ENCODE measurements at regions not wholly inside any gene's neighbourhood (a gene's known extent, or its start where the extent isn't known, plus 50 kb on each side); places are given as distances from the start of the nearest gene placed in this dataset.

GRCh38 chr6:103721923-103722322 is 1137.8 kb downstream of the HACE1 start:
- Histone ChIP-seq H3K9me3 (ENCODE audit: control insufficient read depth, insufficient read depth, low read depth, low read length) (no peaks in the 10 kb centered on the region), H3K27ac (ENCODE audit: low read length) (no peak overlapping the region), H3K4me1 (ENCODE audit: control insufficient read depth, insufficient read depth, low read length) (no peaks in the 10 kb centered on the region), H3K4me3 (ENCODE audit: low read depth in 2 of 2, low read length in 2 of 2) (no peak overlapping the region), H3K27me3 (ENCODE audit: control insufficient read depth, insufficient read depth, low read length) (no peaks in the 10 kb centered on the region), H3K36me3 (ENCODE audit: control insufficient read depth, insufficient read depth, low read length) (no peaks in the 10 kb centered on the region; the same call in 1 of the 2 replicates)
- ATAC-seq = no peak
- TF ChIP-seq POLR2AphosphoS5 (IDR thresholded peaks at IDR 0.05; ENCODE audit: low read depth, low read length) (no peak), REST (IDR thresholded peaks at IDR 0.05; ENCODE audit: insufficient read depth in 1 of 2, low read depth in 2 of 2, low read length in 1 of 2) (no peak), TCF7L2 (IDR thresholded peaks at IDR 0.05; ENCODE audit: low read depth, low read length) (no peak), CTCF (IDR thresholded peaks at IDR 0.05) (no peak), SIN3A (IDR thresholded peaks at IDR 0.05; ENCODE audit: borderline replicate concordance, insufficient read depth, low read depth, low read length) (no peak)
- ChIA-PET POLR2A (no interaction called here), CTCF (no interaction called here)
- intact Hi-C loops (cut with micrococcal nuclease; ENCODE audit: unreplicated experiment) = no loop called here
- in situ Hi-C loops (cut with HindIII; ENCODE audit: low pct_unique_long_range_greater_than_20kb, low sequenced_read_pairs) = no loop called here
- DNase-seq (ENCODE audit: low read depth, low spot score) = no peak
- BruUV-seq (replicated peaks) = no TSS peak

GRCh38 chr6:103720393-103720792 is 1139.3 kb downstream of the HACE1 start:
- intact Hi-C loops (cut with micrococcal nuclease; ENCODE audit: unreplicated experiment) (no loop called here), in situ Hi-C loops (cut with HindIII; ENCODE audit: low pct_unique_long_range_greater_than_20kb, low sequenced_read_pairs) (no loop called here)
- no peaks in the 10 kb centered on the region for H3K9me3 ChIP-seq (ENCODE audit: control insufficient read depth, insufficient read depth, low read depth, low read length)
- no peak overlapping the region for H3K27ac ChIP-seq (ENCODE audit: low read length)
- BruUV-seq (replicated peaks) = no TSS peak
- no peak overlapping the region for H3K4me3 ChIP-seq (ENCODE audit: low read depth in 2 of 2, low read length in 2 of 2)
- TF ChIP-seq SIN3A (IDR thresholded peaks at IDR 0.05; ENCODE audit: borderline replicate concordance, insufficient read depth, low read depth, low read length) (no peak), CTCF (IDR thresholded peaks at IDR 0.05) (no peak), REST (IDR thresholded peaks at IDR 0.05; ENCODE audit: insufficient read depth in 1 of 2, low read depth in 2 of 2, low read length in 1 of 2) (no peak), TCF7L2 (IDR thresholded peaks at IDR 0.05; ENCODE audit: low read depth, low read length) (no peak), POLR2AphosphoS5 (IDR thresholded peaks at IDR 0.05; ENCODE audit: low read depth, low read length) (no peak)
- no peaks in the 10 kb centered on the region for H3K4me1 ChIP-seq (ENCODE audit: control insufficient read depth, insufficient read depth, low read length)
- DNase-seq (ENCODE audit: low read depth, low spot score) (no peak), ATAC-seq (no peak)
- POLR2A ChIA-PET = no interaction called here
- no peaks in the 10 kb centered on the region; the same call in 1 of the 2 replicates for H3K36me3 ChIP-seq (ENCODE audit: control insufficient read depth, insufficient read depth, low read length)
- CTCF ChIA-PET = no interaction called here
- H3K27me3 ChIP-seq (ENCODE audit: control insufficient read depth, insufficient read depth, low read length) = no peaks in the 10 kb centered on the region

All from Panc1 (cell line).